ENCODE measurements at regions not wholly inside any gene's neighbourhood (a gene's known extent, or its start where the extent isn't known, plus 50 kb on each side); places are given as distances from the start of the nearest gene placed in this dataset.

DNA sequence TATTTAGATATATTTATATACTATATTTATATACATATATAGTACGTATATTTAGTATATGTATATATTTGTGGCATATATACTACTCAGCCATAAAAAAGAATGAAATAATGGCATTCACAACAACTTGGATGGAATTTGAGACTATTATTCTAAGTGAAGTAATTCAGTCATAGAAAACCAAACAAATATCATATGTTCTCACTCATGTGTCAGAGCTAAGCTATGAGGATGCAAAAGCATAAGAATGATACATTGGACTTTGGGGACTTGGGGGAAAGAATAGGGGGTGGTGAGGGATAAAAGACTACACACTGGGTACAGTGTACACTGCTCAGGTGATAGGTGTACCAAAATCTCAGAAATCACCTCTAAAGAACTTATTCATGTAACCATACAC is 1015.7 kb downstream of the EFNB2 start:
- TF ChIP-seq, protein P1, sequence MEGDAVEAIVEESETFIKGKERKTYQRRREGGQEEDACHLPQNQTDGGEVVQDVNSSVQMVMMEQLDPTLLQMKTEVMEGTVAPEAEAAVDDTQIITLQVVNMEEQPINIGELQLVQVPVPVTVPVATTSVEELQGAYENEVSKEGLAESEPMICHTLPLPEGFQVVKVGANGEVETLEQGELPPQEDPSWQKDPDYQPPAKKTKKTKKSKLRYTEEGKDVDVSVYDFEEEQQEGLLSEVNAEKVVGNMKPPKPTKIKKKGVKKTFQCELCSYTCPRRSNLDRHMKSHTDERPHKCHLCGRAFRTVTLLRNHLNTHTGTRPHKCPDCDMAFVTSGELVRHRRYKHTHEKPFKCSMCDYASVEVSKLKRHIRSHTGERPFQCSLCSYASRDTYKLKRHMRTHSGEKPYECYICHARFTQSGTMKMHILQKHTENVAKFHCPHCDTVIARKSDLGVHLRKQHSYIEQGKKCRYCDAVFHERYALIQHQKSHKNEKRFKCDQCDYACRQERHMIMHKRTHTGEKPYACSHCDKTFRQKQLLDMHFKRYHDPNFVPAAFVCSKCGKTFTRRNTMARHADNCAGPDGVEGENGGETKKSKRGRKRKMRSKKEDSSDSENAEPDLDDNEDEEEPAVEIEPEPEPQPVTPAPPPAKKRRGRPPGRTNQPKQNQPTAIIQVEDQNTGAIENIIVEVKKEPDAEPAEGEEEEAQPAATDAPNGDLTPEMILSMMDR (IDR thresholded peaks at IDR 0.05; ENCODE audit: low read length), result no peak
- TF ChIP-seq EZH2 (IDR thresholded peaks at IDR 0.05; ENCODE audit: borderline replicate concordance, low read length), result no peak
- no peaks in the 10 kb centered on the region for H3K4me1 ChIP-seq (ENCODE audit: insufficient read depth, low read length, severe bottlenecking)
- no peaks in the 10 kb centered on the region for H4K20me1 ChIP-seq (ENCODE audit: insufficient read depth, low read length)

DNA sequence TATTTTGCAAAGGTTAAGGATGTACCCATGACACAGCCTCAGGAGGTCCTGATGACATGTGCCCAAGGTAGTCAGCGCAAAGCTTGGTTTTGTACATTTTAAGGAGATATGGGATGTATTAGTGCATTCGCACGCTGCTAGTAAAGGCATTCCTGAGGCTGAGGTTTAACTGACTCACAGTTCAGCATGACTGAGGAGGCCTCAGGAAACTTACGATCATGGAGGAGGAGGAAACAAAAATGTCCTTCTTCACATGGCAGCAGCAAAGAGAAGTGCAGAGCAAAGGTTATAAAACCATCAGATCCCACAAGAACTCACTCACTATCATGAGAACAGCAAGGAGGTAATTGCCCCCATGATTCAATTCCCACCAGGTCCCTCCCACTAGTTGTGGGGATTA is 1017.4 kb downstream of the EFNB2 start:
- Histone ChIP-seq H3K4me3 (ENCODE audit: low read depth, low read length, poor library complexity, severe bottlenecking) (no peak overlapping the region), H3K36me3 (ENCODE audit: insufficient read depth, low read length) (no peaks in the 10 kb centered on the region), H3K4me1 (ENCODE audit: insufficient read depth, low read length, severe bottlenecking) (no peaks in the 10 kb centered on the region), H3K9ac (ENCODE audit: low read length) (no peak overlapping the region), H3K27me3 (ENCODE audit: insufficient read depth, low read length) (no peaks in the 10 kb centered on the region), H2AFZ (ENCODE audit: low read length) (no peak overlapping the region), H4K20me1 (ENCODE audit: insufficient read depth, low read length) (no peaks in the 10 kb centered on the region), H3K79me2 (ENCODE audit: insufficient read depth, low read length) (no peaks in the 10 kb centered on the region), H3K4me2 (ENCODE audit: low read length) (no peak overlapping the region), H3K9me3 (ENCODE audit: low read length) (no peaks in the 10 kb centered on the region), H3K9me2 (ENCODE audit: low read depth, low read length) (no peaks in the 10 kb centered on the region), H3F3A (ENCODE audit: insufficient read depth, low read length) (no peaks in the 10 kb centered on the region), H3K27ac (ENCODE audit: low read depth, low read length, poor library complexity, severe bottlenecking) (no peak overlapping the region)
- no peak for TF ChIP-seq EZH2 (IDR thresholded peaks at IDR 0.05; ENCODE audit: borderline replicate concordance, low read length)
- TF ChIP-seq, protein P1 (IDR thresholded peaks at IDR 0.05; ENCODE audit: low read length), result no peak

More for the DNA sequence above, 1015.7 kb downstream of the EFNB2 start:
- Histone ChIP-seq H3K27ac (ENCODE audit: low read depth, low read length, poor library complexity, severe bottlenecking) (no peak overlapping the region), H3K9me3 (ENCODE audit: low read length) (no peaks in the 10 kb centered on the region), H3K36me3 (ENCODE audit: insufficient read depth, low read length) (no peaks in the 10 kb centered on the region), H3F3A (ENCODE audit: insufficient read depth, low read length) (no peaks in the 10 kb centered on the region), H3K4me3 (ENCODE audit: low read depth, low read length, poor library complexity, severe bottlenecking) (no peak overlapping the region), H3K4me2 (ENCODE audit: low read length) (no peak overlapping the region), H3K27me3 (ENCODE audit: insufficient read depth, low read length) (no peaks in the 10 kb centered on the region), H3K9me2 (ENCODE audit: low read depth, low read length) (no peaks in the 10 kb centered on the region), H3K9ac (ENCODE audit: low read length) (no peak overlapping the region), H2AFZ (ENCODE audit: low read length) (no peak overlapping the region), H3K79me2 (ENCODE audit: insufficient read depth, low read length) (no peaks in the 10 kb centered on the region)

DNA sequence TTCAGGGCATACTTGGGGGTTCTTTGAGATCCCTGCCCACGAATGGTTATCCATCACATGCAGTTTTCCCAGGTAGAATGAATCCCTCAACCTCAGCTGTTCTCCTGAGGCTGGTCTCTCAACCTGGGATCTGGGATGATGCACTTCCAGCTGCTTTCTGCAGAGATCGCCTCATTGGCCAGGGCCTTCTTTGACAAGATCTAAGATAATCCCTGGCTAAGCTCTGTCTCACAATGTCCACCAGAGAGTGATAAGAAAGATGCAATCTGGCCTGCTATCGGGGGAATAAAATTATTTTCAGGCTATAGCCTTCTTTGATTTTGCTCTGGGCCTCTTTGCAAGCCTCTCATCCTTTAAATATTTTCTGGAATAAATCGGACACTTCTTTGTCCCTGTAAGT is 1021.1 kb downstream of the EFNB2 start:
- Histone ChIP-seq H3K36me3 (ENCODE audit: insufficient read depth, low read length) (no peaks in the 10 kb centered on the region), H3K79me2 (ENCODE audit: insufficient read depth, low read length) (no peaks in the 10 kb centered on the region), H3K9me2 (ENCODE audit: low read depth, low read length) (no peaks in the 10 kb centered on the region), H3F3A (ENCODE audit: insufficient read depth, low read length) (no peaks in the 10 kb centered on the region), H3K4me2 (ENCODE audit: low read length) (no peak overlapping the region), H3K4me3 (ENCODE audit: low read depth, low read length, poor library complexity, severe bottlenecking) (no peak overlapping the region), H3K4me1 (ENCODE audit: insufficient read depth, low read length, severe bottlenecking) (no peaks in the 10 kb centered on the region), H3K9ac (ENCODE audit: low read length) (no peak overlapping the region), H3K27me3 (ENCODE audit: insufficient read depth, low read length) (no peaks in the 10 kb centered on the region), H3K27ac (ENCODE audit: low read depth, low read length, poor library complexity, severe bottlenecking) (no peak overlapping the region), H3K9me3 (ENCODE audit: low read length) (no peaks in the 10 kb centered on the region), H2AFZ (ENCODE audit: low read length) (no peak overlapping the region), H4K20me1 (ENCODE audit: insufficient read depth, low read length) (no peaks in the 10 kb centered on the region)
- TF ChIP-seq, protein P1 (IDR thresholded peaks at IDR 0.05; ENCODE audit: low read length), result no peak
- TF ChIP-seq EZH2 (IDR thresholded peaks at IDR 0.05; ENCODE audit: borderline replicate concordance, low read length), result no peak
